ENCODE measurements at regions not wholly inside any gene's neighbourhood (a gene's known extent, or its start where the extent isn't known, plus 50 kb on each side); places are given as distances from the start of the nearest gene placed in this dataset.
A peak's percentile ranks its signal among the peaks of the same experiment; 100 is the strongest.

- TF ChIP-seq CTCFL (IDR thresholded peaks at IDR 0.05; ENCODE audit: borderline replicate concordance, insufficient read depth, low read depth, low read length, poor library complexity, severe bottlenecking) (no peak), HMGN3 (IDR thresholded peaks at IDR 0.05; ENCODE audit: borderline replicate concordance, extremely low read depth, insufficient read length, low read depth, low read length) (no peak), PHB2 (IDR thresholded peaks at IDR 0.05; ENCODE audit: low read depth) (no peak), MAFG (tag; conservative IDR thresholded peaks at IDR 0.05) (0 out of 2 replicates have a peak, but pooled peaks have one; percentile 14), JUN (IDR thresholded peaks at IDR 0.05; ENCODE audit: borderline replicate concordance, low read depth, low read length) (0 out of 2 replicates have a peak, but pooled peaks have one; percentile 31), JUN (CRISPR knock-in tag; IDR thresholded peaks at IDR 0.05; ENCODE audit: borderline replicate concordance) (no peak), DPF2 (IDR thresholded peaks at IDR 0.05) (peak; percentile 63; the same call in 1 of the 2 replicates), CTBP1 (IDR thresholded peaks at IDR 0.05; ENCODE audit: borderline replicate concordance) (peak; percentile 28; the same call in 1 of the 2 replicates), MAFF (IDR thresholded peaks at IDR 0.05; ENCODE audit: low read length) (peak; percentile 17; the same call in 1 of the 2 replicates), SPI1 (IDR thresholded peaks at IDR 0.05; ENCODE audit: borderline replicate concordance, low read depth, low read length) (no peak), C11orf30 (IDR thresholded peaks at IDR 0.05; ENCODE audit: low read depth) (peak; percentile 25), NFE2 (IDR thresholded peaks at IDR 0.05; ENCODE audit: low read depth) (peak; percentile 78)
- TF ChIP-seq, protein P1, sequence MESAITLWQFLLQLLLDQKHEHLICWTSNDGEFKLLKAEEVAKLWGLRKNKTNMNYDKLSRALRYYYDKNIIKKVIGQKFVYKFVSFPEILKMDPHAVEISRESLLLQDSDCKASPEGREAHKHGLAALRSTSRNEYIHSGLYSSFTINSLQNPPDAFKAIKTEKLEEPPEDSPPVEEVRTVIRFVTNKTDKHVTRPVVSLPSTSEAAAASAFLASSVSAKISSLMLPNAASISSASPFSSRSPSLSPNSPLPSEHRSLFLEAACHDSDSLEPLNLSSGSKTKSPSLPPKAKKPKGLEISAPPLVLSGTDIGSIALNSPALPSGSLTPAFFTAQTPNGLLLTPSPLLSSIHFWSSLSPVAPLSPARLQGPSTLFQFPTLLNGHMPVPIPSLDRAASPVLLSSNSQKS (CRISPR knock-in tag; IDR thresholded peaks at IDR 0.05), result no peak
- TF ChIP-seq, protein P2, sequence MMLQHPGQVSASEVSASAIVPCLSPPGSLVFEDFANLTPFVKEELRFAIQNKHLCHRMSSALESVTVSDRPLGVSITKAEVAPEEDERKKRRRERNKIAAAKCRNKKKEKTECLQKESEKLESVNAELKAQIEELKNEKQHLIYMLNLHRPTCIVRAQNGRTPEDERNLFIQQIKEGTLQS (IDR thresholded peaks at IDR 0.05), result peak; percentile 82
- TF ChIP-seq, protein P2 (CRISPR knock-in tag; conservative IDR thresholded peaks at IDR 0.05), result no peak
- TF ChIP-seq, protein P3, sequence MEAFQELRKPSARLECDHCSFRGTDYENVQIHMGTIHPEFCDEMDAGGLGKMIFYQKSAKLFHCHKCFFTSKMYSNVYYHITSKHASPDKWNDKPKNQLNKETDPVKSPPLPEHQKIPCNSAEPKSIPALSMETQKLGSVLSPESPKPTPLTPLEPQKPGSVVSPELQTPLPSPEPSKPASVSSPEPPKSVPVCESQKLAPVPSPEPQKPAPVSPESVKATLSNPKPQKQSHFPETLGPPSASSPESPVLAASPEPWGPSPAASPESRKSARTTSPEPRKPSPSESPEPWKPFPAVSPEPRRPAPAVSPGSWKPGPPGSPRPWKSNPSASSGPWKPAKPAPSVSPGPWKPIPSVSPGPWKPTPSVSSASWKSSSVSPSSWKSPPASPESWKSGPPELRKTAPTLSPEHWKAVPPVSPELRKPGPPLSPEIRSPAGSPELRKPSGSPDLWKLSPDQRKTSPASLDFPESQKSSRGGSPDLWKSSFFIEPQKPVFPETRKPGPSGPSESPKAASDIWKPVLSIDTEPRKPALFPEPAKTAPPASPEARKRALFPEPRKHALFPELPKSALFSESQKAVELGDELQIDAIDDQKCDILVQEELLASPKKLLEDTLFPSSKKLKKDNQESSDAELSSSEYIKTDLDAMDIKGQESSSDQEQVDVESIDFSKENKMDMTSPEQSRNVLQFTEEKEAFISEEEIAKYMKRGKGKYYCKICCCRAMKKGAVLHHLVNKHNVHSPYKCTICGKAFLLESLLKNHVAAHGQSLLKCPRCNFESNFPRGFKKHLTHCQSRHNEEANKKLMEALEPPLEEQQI (IDR thresholded peaks at IDR 0.05), result 0 out of 2 replicates have a peak, but pooled peaks have one; percentile 33
- TF ChIP-seq, protein P4, sequence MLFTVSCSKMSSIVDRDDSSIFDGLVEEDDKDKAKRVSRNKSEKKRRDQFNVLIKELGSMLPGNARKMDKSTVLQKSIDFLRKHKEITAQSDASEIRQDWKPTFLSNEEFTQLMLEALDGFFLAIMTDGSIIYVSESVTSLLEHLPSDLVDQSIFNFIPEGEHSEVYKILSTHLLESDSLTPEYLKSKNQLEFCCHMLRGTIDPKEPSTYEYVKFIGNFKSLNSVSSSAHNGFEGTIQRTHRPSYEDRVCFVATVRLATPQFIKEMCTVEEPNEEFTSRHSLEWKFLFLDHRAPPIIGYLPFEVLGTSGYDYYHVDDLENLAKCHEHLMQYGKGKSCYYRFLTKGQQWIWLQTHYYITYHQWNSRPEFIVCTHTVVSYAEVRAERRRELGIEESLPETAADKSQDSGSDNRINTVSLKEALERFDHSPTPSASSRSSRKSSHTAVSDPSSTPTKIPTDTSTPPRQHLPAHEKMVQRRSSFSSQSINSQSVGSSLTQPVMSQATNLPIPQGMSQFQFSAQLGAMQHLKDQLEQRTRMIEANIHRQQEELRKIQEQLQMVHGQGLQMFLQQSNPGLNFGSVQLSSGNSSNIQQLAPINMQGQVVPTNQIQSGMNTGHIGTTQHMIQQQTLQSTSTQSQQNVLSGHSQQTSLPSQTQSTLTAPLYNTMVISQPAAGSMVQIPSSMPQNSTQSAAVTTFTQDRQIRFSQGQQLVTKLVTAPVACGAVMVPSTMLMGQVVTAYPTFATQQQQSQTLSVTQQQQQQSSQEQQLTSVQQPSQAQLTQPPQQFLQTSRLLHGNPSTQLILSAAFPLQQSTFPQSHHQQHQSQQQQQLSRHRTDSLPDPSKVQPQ (CRISPR knock-in tag; IDR thresholded peaks at IDR 0.05; ENCODE audit: borderline replicate concordance), result no peak
Measured at GRCh38 chr4:174154215-174154854, 129.1 kb downstream of the FBXO8 start (continued).

Data from K562 (cell line).